ENCODE measurements at regions not wholly inside any gene's neighbourhood (a gene's known extent, or its start where the extent isn't known, plus 50 kb on each side); places are given as distances from the start of the nearest gene placed in this dataset.
A peak's percentile ranks its signal among the peaks of the same experiment; 100 is the strongest.

GRCh38 chr2:36068086-36068485, 287.5 kb upstream of the CRIM1 start:
- DNase-seq (ENCODE audit: low read depth in 2 of 3, low spot score in 2 of 3), result no peak

GRCh38 chr2:36060133-36060532, 295.4 kb upstream of the CRIM1 start:
- no peak for DNase-seq (ENCODE audit: low read depth in 2 of 3, low spot score in 2 of 3)

GRCh38 chr2:36059691-36060090, 295.9 kb upstream of the CRIM1 start:
- peak in 2 of 3 donors; percentile 26 to 55 for DNase-seq (ENCODE audit: low read depth in 2 of 3, low spot score in 2 of 3)

GRCh38 chr2:36058953-36059352, 296.6 kb upstream of the CRIM1 start:
- DNase-seq (ENCODE audit: low read depth in 2 of 3, low spot score in 2 of 3), result no peak

- peak in 1 of 3 donors; percentile 6 for DNase-seq (ENCODE audit: low read depth in 2 of 3, low spot score in 2 of 3)
These were observed 297.5 kb upstream of the CRIM1 start for GRCh38 chr2:36058076-36058475.

- DNase-seq (ENCODE audit: low read depth in 2 of 3, low spot score in 2 of 3), result no peak
These were observed 302.8 kb upstream of the CRIM1 start for GRCh38 chr2:36052819-36053218.

- no peak for DNase-seq (ENCODE audit: low read depth in 2 of 3, low spot score in 2 of 3)
These were observed 311.2 kb upstream of the CRIM1 start for GRCh38 chr2:36044411-36044810.

- no peak for DNase-seq (ENCODE audit: low read depth in 2 of 3, low spot score in 2 of 3)
These were observed 320.4 kb upstream of the CRIM1 start for GRCh38 chr2:36035137-36035536.

GRCh38 chr2:36032046-36032445, 323.5 kb upstream of the CRIM1 start:
- no peak for DNase-seq (ENCODE audit: low read depth in 2 of 3, low spot score in 2 of 3)

GRCh38 chr2:36031471-36031870, 324.1 kb upstream of the CRIM1 start:
- no peak for DNase-seq (ENCODE audit: low read depth in 2 of 3, low spot score in 2 of 3)

- no peak for DNase-seq (ENCODE audit: low read depth in 2 of 3, low spot score in 2 of 3)
These were observed 328.0 kb upstream of the CRIM1 start for GRCh38 chr2:36027616-36028015.

- DNase-seq (ENCODE audit: low read depth in 2 of 3, low spot score in 2 of 3), result peak in 1 of 3 donors; percentile 5
These were observed 342.5 kb upstream of the CRIM1 start for GRCh38 chr2:36013064-36013463.

GRCh38 chr2:36006444-36006843, 349.1 kb upstream of the CRIM1 start:
- no peak for DNase-seq (ENCODE audit: low read depth in 2 of 3, low spot score in 2 of 3)

- peak in 2 of 3 donors; percentile 36 to 81 for DNase-seq (ENCODE audit: low read depth in 2 of 3, low spot score in 2 of 3)
These were observed 352.6 kb upstream of the CRIM1 start for GRCh38 chr2:36002941-36003340.

- no peak for DNase-seq (ENCODE audit: low read depth in 2 of 3, low spot score in 2 of 3)
These were observed 358.1 kb upstream of the CRIM1 start for GRCh38 chr2:35997488-35997887.

GRCh38 chr2:35989503-35989902, 366.1 kb upstream of the CRIM1 start:
- no peak for DNase-seq (ENCODE audit: low read depth in 2 of 3, low spot score in 2 of 3)

GRCh38 chr2:35989040-35989439, 366.5 kb upstream of the CRIM1 start:
- no peak for DNase-seq (ENCODE audit: low read depth in 2 of 3, low spot score in 2 of 3)

- no peak for DNase-seq (ENCODE audit: low read depth in 2 of 3, low spot score in 2 of 3)
These were observed 368.7 kb upstream of the CRIM1 start for GRCh38 chr2:35986871-35987270.

GRCh38 chr2:35978218-35978617, 377.4 kb upstream of the CRIM1 start:
- peak in 1 of 3 donors; percentile 19 for DNase-seq (ENCODE audit: low read depth in 2 of 3, low spot score in 2 of 3)

- no peak for DNase-seq (ENCODE audit: low read depth in 2 of 3, low spot score in 2 of 3)
These were observed 379.0 kb upstream of the CRIM1 start for GRCh38 chr2:35976611-35977010.

- no peak for DNase-seq (ENCODE audit: low read depth in 2 of 3, low spot score in 2 of 3)
These were observed 381.8 kb upstream of the CRIM1 start for GRCh38 chr2:35973737-35974132.

- DNase-seq (ENCODE audit: low read depth in 2 of 3, low spot score in 2 of 3), result peak in 2 of 3 donors; percentile 7 to 42
These were observed 382.3 kb upstream of the CRIM1 start for GRCh38 chr2:35973132-35973736.

GRCh38 chr2:35963824-35964223, 391.8 kb upstream of the CRIM1 start:
- DNase-seq (ENCODE audit: low read depth in 2 of 3, low spot score in 2 of 3), result no peak
